ENCODE measurements at regions not wholly inside any gene's neighbourhood (a gene's known extent, or its start where the extent isn't known, plus 50 kb on each side); places are given as distances from the start of the nearest gene placed in this dataset.

GRCh38 chr2:236690726-236691125 is 121.1 kb downstream of the ACKR3 start:
- Histone ChIP-seq H3K79me2 (ENCODE audit: control insufficient read depth, insufficient read depth, low read length) (no peaks in the 10 kb centered on the region), H3K4me1 (ENCODE audit: control insufficient read depth, extremely low read depth, insufficient read depth, low read length) (no peaks in the 10 kb centered on the region), H3K4me2 (ENCODE audit: extremely low read depth, insufficient read depth, low read length) (no peak overlapping the region), H2AFZ (ENCODE audit: low read length) (no peak overlapping the region), H3K4me3 (replicated peaks in 1 of 4; ENCODE audit: control extremely low read depth in 1 of 4, insufficient read depth in 1 of 4, low read depth in 3 of 4, low read length in 4 of 4) (no peak overlapping the region), H3K27me3 (ENCODE audit: control insufficient read depth, insufficient read depth, low read length) (no peaks in the 10 kb centered on the region), H3K27ac (ENCODE audit: insufficient read depth, low read length) (no peak overlapping the region), H4K20me1 (ENCODE audit: control insufficient read depth, extremely low read depth, insufficient read depth, low read length) (no peaks in the 10 kb centered on the region), H3K9me3 (ENCODE audit: control insufficient read depth, insufficient read depth, low read depth, low read length) (no peaks in the 10 kb centered on the region), H3K36me3 (ENCODE audit: control insufficient read depth, insufficient read depth, low read length) (no peaks in the 10 kb centered on the region), H3K9ac (ENCODE audit: insufficient read depth, low read length) (no peak overlapping the region)
- no peak for TF ChIP-seq EZH2 (IDR thresholded peaks at IDR 0.05; ENCODE audit: low read length, missing control alignments)
- no peak for TF ChIP-seq CTCF (conservative IDR thresholded peaks at IDR 0.05 in 1 of 2, IDR thresholded peaks at IDR 0.05 in 1 of 2; ENCODE audit: low read depth in 1 of 2, low read length in 2 of 2)
- no peak for DNase-seq (ENCODE audit: low read depth in 2 of 2)

- H3K9me3 ChIP-seq (ENCODE audit: control insufficient read depth, insufficient read depth, low read depth, low read length) = no peaks in the 10 kb centered on the region
- no peak overlapping the region for H3K4me3 ChIP-seq (replicated peaks in 1 of 4; ENCODE audit: control extremely low read depth in 1 of 4, insufficient read depth in 1 of 4, low read depth in 3 of 4, low read length in 4 of 4)
- no peaks in the 10 kb centered on the region for H3K4me1 ChIP-seq (ENCODE audit: control insufficient read depth, extremely low read depth, insufficient read depth, low read length)
- H3K27ac ChIP-seq (ENCODE audit: insufficient read depth, low read length) = no peak overlapping the region
- H3K27me3 ChIP-seq (ENCODE audit: control insufficient read depth, insufficient read depth, low read length) = no peaks in the 10 kb centered on the region
- H3K79me2 ChIP-seq (ENCODE audit: control insufficient read depth, insufficient read depth, low read length) = no peaks in the 10 kb centered on the region
- H2AFZ ChIP-seq (ENCODE audit: low read length) = no peak overlapping the region
- TF ChIP-seq CTCF (conservative IDR thresholded peaks at IDR 0.05 in 1 of 2, IDR thresholded peaks at IDR 0.05 in 1 of 2; ENCODE audit: low read depth in 1 of 2, low read length in 2 of 2) (no peak), EZH2 (IDR thresholded peaks at IDR 0.05; ENCODE audit: low read length, missing control alignments) (no peak)
- no peaks in the 10 kb centered on the region for H3K36me3 ChIP-seq (ENCODE audit: control insufficient read depth, insufficient read depth, low read length)
- no peaks in the 10 kb centered on the region for H4K20me1 ChIP-seq (ENCODE audit: control insufficient read depth, extremely low read depth, insufficient read depth, low read length)
- no peak for DNase-seq (ENCODE audit: low read depth in 2 of 2)
- H3K4me2 ChIP-seq (ENCODE audit: extremely low read depth, insufficient read depth, low read length) = no peak overlapping the region
- no peak overlapping the region for H3K9ac ChIP-seq (ENCODE audit: insufficient read depth, low read length)
Observed at GRCh38 chr2:236691799-236692167, 122.2 kb downstream of the ACKR3 start.

- H3K27ac ChIP-seq (ENCODE audit: insufficient read depth, low read length) = no peak overlapping the region
- no peaks in the 10 kb centered on the region for H3K9me3 ChIP-seq (ENCODE audit: control insufficient read depth, insufficient read depth, low read depth, low read length)
- H3K4me1 ChIP-seq (ENCODE audit: control insufficient read depth, extremely low read depth, insufficient read depth, low read length) = no peaks in the 10 kb centered on the region
- no peaks in the 10 kb centered on the region for H3K36me3 ChIP-seq (ENCODE audit: control insufficient read depth, insufficient read depth, low read length)
- no peaks in the 10 kb centered on the region for H4K20me1 ChIP-seq (ENCODE audit: control insufficient read depth, extremely low read depth, insufficient read depth, low read length)
- no peak for TF ChIP-seq EZH2 (IDR thresholded peaks at IDR 0.05; ENCODE audit: low read length, missing control alignments)
- no peak for TF ChIP-seq CTCF (conservative IDR thresholded peaks at IDR 0.05 in 1 of 2, IDR thresholded peaks at IDR 0.05 in 1 of 2; ENCODE audit: low read depth in 1 of 2, low read length in 2 of 2)
- H3K27me3 ChIP-seq (ENCODE audit: control insufficient read depth, insufficient read depth, low read length) = no peaks in the 10 kb centered on the region
- H3K4me3 ChIP-seq (replicated peaks in 1 of 4; ENCODE audit: control extremely low read depth in 1 of 4, insufficient read depth in 1 of 4, low read depth in 3 of 4, low read length in 4 of 4) = no peak overlapping the region
- H2AFZ ChIP-seq (ENCODE audit: low read length) = no peak overlapping the region
- H3K79me2 ChIP-seq (ENCODE audit: control insufficient read depth, insufficient read depth, low read length) = no peaks in the 10 kb centered on the region
- H3K4me2 ChIP-seq (ENCODE audit: extremely low read depth, insufficient read depth, low read length) = no peak overlapping the region
- no peak overlapping the region for H3K9ac ChIP-seq (ENCODE audit: insufficient read depth, low read length)
- no peak for DNase-seq (ENCODE audit: low read depth in 2 of 2)
Observed at GRCh38 chr2:236692937-236693336, 123.3 kb downstream of the ACKR3 start.

Measured in fibroblast of lung (primary cell).